HFFc6 (cell line): ENCODE measurements at regions not wholly inside any gene's neighbourhood (a gene's known extent, or its start where the extent isn't known, plus 50 kb on each side); places are given as distances from the start of the nearest gene placed in this dataset.

Experiments used
- DNase-seq: peaks from one replicate; pipeline ENCODE4 v3.0.0-alpha.2; 2018
- H3K27ac Mint-ChIP-seq: 2 replicates; pipeline ENCODE4 v1.8.0; 2020; ENCODE audit warnings: mild to moderate bottlenecking, mixed read lengths
- H3K27me3 Mint-ChIP-seq: 2 replicates; pipeline ENCODE4 v1.8.0; 2021; ENCODE audit warnings: mild to moderate bottlenecking, moderate library complexity, mixed read lengths; ENCODE audit not compliant: insufficient read depth
- H3K36me3 Mint-ChIP-seq: 2 replicates; pipeline ENCODE4 v1.8.0; 2021; ENCODE audit warnings: low read depth, mixed read lengths
- H3K4me1 Mint-ChIP-seq: 2 replicates; pipeline ENCODE4 v1.8.0; 2020; ENCODE audit warnings: low read depth, mixed read lengths
- H3K4me3 Mint-ChIP-seq: 2 replicates; pipeline ENCODE4 v1.8.0; 2020; ENCODE audit warnings: mild to moderate bottlenecking, moderate library complexity, mixed read lengths
- H3K9me3 Mint-ChIP-seq: 2 replicates; pipeline ENCODE4 v1.8.0; 2020; ENCODE audit warnings: mild to moderate bottlenecking, mixed read lengths
- CTCF ChIP-seq: fragments of 200-600 bp; sonication (generic); IDR thresholded peaks from 2 replicates; pipeline ENCODE4 v1.5.0; 2021; ENCODE audit warnings: antibody characterized with exemption, mild to moderate bottlenecking

GRCh38 chr7:97337849-97338248 is 220.4 kb downstream of the SDHAF3 start:
- Mint-ChIP-seq H3K9me3 (peaks cover 58% of the 10 kb centered on the region), H3K27ac (no peak overlapping the region), H3K4me1 (no peaks in the 10 kb centered on the region), H3K4me3 (no peak overlapping the region), H3K36me3 (no peaks in the 10 kb centered on the region), H3K27me3 (peaks cover 2% of the 10 kb centered on the region; the same call in 1 of the 2 replicates)
- DNase-seq = no peak
- no peak for TF ChIP-seq CTCF

GRCh38 chr7:97342512-97342911 is 225.0 kb downstream of the SDHAF3 start:
- TF ChIP-seq CTCF = no peak
- H3K36me3 Mint-ChIP-seq = no peaks in the 10 kb centered on the region; the same call in 1 of the 2 replicates
- H3K4me1 Mint-ChIP-seq = no peaks in the 10 kb centered on the region

GRCh38 chr7:97346349-97346748 is 228.9 kb downstream of the SDHAF3 start:
- Mint-ChIP-seq H3K4me3 (no peak overlapping the region), H3K4me1 (no peaks in the 10 kb centered on the region), H3K27me3 (no peaks in the 10 kb centered on the region), H3K27ac (no peak overlapping the region), H3K9me3 (peaks cover 50% of the 10 kb centered on the region), H3K36me3 (peaks cover 3% of the 10 kb centered on the region; the same call in 1 of the 2 replicates)
- TF ChIP-seq CTCF = no peak
- DNase-seq = no peak

More at GRCh38 chr7:97342512-97342911, 225.0 kb downstream of the SDHAF3 start:
- Mint-ChIP-seq H3K27me3 (peaks cover 2% of the 10 kb centered on the region; the same call in 1 of the 2 replicates), H3K27ac (no peak overlapping the region), H3K4me3 (no peak overlapping the region), H3K9me3 (peaks cover 50% of the 10 kb centered on the region)
- no peak for DNase-seq

GRCh38 chr7:97351488-97351887 is 234.0 kb downstream of the SDHAF3 start:
- peaks cover 51% of the 10 kb centered on the region for H3K9me3 Mint-ChIP-seq

GRCh38 chr7:97357459-97357858 is 240.0 kb downstream of the SDHAF3 start:
- H3K27me3 Mint-ChIP-seq = peaks cover 2% of the 10 kb centered on the region; the same call in 1 of the 2 replicates
- no peak overlapping the region for H3K4me3 Mint-ChIP-seq
- H3K36me3 Mint-ChIP-seq = no peaks in the 10 kb centered on the region
- no peaks in the 10 kb centered on the region for H3K4me1 Mint-ChIP-seq
- TF ChIP-seq CTCF = no peak
- no peak overlapping the region for H3K27ac Mint-ChIP-seq
- H3K9me3 Mint-ChIP-seq = peaks cover 45% of the 10 kb centered on the region
- DNase-seq = no peak

More at GRCh38 chr7:97351488-97351887, 234.0 kb downstream of the SDHAF3 start:
- TF ChIP-seq CTCF = no peak
- no peak for DNase-seq
- no peaks in the 10 kb centered on the region for H3K4me1 Mint-ChIP-seq
- H3K36me3 Mint-ChIP-seq = peaks cover 3% of the 10 kb centered on the region; the same call in 1 of the 2 replicates
- peaks cover 2% of the 10 kb centered on the region; the same call in 1 of the 2 replicates for H3K27me3 Mint-ChIP-seq
- no peak overlapping the region for H3K27ac Mint-ChIP-seq
- H3K4me3 Mint-ChIP-seq = no peak overlapping the region

- no peak overlapping the region for H3K4me3 Mint-ChIP-seq
- no peak for DNase-seq
- no peaks in the 10 kb centered on the region for H3K27me3 Mint-ChIP-seq
- TF ChIP-seq CTCF = no peak
- peaks cover 23% of the 10 kb centered on the region for H3K9me3 Mint-ChIP-seq
- no peaks in the 10 kb centered on the region for H3K36me3 Mint-ChIP-seq
- H3K4me1 Mint-ChIP-seq = no peaks in the 10 kb centered on the region
- no peak overlapping the region for H3K27ac Mint-ChIP-seq
Observed at GRCh38 chr7:97372882-97373281, 255.4 kb downstream of the SDHAF3 start.
